RWPE1 (cell line): ENCODE measurements at regions not wholly inside any gene's neighbourhood (a gene's known extent, or its start where the extent isn't known, plus 50 kb on each side); places are given as distances from the start of the nearest gene placed in this dataset.

Experiments
- CTCF ChIA-PET: fragments of 350-600 bp; sonication (Branson Sonifier 250); formaldehyde crosslinking; extraction: SDS; loops from one replicate; lab custom pipeline; 2021; lab: Yijun Ruan, JAX
- POLR2A ChIA-PET: fragments of 400-600 bp; formaldehyde crosslinking; extraction: SDS; loops from one replicate; lab custom pipeline; 2020; ENCODE audit warnings: antibody characterized with exemption; ENCODE audit not compliant: low non-redundant PET; lab: Yijun Ruan, JAX
- DNase-seq: peaks from one replicate; pipeline ENCODE4 v3.0.0; 2012; ENCODE audit warnings: low spot score
- H3K27ac ChIP-seq: fragments of 450-650 bp; 2 replicates; pipeline ENCODE4 v1.5.1; 2017
- TF ChIP-seq, protein P1 (sequence below): fragments of 450-650 bp; conservative IDR thresholded peaks from 2 replicates; pipeline ENCODE4 v1.5.1; 2017; ENCODE audit warnings: low read depth, mild to moderate bottlenecking

DNA sequence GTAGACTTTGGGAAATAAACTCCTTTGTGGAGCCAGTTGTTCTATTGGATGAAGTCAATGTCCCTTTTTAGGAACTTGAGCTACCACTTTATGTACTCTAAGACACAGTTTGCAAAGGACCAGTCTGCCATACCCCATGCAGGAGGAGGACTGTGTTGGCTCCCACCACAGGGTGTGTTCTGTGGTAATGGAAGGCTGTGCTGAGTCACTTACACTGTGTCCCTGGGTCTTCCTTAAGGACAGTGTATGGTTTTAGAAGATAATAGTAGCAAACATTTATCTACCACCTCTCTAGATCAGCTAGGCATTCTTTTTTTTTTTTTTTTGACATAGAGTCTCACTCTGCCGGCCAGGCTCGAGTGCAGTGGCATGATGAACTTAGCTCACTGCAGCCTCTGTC is 184.0 kb upstream of the PGRMC2 start:
- ChIA-PET CTCF (interaction anchor here (0.5 to 0.7 kb wide), 3 partner anchors 70 to 394 kb away, joined by 3 read pairs; no protein-coding TSS in a partner anchor), POLR2A (interaction anchor here (0.5 kb wide), 1 partner anchor 143 kb away, joined by 3 read pairs; no protein-coding TSS in a partner anchor)
- TF ChIP-seq, protein P1, sequence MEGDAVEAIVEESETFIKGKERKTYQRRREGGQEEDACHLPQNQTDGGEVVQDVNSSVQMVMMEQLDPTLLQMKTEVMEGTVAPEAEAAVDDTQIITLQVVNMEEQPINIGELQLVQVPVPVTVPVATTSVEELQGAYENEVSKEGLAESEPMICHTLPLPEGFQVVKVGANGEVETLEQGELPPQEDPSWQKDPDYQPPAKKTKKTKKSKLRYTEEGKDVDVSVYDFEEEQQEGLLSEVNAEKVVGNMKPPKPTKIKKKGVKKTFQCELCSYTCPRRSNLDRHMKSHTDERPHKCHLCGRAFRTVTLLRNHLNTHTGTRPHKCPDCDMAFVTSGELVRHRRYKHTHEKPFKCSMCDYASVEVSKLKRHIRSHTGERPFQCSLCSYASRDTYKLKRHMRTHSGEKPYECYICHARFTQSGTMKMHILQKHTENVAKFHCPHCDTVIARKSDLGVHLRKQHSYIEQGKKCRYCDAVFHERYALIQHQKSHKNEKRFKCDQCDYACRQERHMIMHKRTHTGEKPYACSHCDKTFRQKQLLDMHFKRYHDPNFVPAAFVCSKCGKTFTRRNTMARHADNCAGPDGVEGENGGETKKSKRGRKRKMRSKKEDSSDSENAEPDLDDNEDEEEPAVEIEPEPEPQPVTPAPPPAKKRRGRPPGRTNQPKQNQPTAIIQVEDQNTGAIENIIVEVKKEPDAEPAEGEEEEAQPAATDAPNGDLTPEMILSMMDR = no peak
- no peak overlapping the region for H3K27ac ChIP-seq
- no peak for DNase-seq

DNA sequence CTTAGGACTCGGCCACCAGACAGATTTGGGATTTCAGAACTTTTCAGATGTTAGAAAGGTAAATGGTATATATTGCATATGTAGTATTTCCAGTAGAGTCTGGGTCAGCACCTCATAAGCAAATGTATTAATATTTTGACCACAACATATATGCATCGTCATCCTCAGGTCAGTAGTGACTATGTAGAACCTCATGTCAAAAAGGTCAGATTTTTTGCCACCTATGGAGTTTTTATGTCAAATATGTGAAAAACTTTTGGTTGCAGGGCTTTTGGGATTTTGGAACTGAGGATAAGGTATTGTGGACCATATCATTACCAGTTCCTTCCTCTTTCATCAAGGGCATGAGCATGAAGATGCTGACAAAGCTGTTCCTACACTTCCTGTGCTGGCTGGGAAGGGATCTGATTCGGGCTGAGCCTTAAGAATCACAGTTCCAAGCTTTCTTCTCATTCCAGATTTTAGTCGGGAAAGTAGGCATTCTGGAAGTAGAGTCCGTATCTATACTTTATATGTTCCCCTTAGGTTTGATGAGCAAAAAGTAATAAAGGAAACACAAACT is 183.0 kb upstream of the PGRMC2 start:
- DNase-seq = no peak
- TF ChIP-seq, protein P1 = no peak
- POLR2A ChIA-PET = no interaction called here
- CTCF ChIA-PET = interaction anchor here (1.2 kb wide), 1 partner anchor 13 kb away, joined by 3 read pairs; no protein-coding TSS in a partner anchor
- no peak overlapping the region for H3K27ac ChIP-seq

GRCh38 chr4:128468123-128468989 is 180.7 kb upstream of the PGRMC2 start:
- ChIA-PET CTCF (no interaction called here), POLR2A (no interaction called here)
- DNase-seq = peak; percentile 32
- TF ChIP-seq, protein P1 = no peak
- H3K27ac ChIP-seq = no peak overlapping the region

DNA sequence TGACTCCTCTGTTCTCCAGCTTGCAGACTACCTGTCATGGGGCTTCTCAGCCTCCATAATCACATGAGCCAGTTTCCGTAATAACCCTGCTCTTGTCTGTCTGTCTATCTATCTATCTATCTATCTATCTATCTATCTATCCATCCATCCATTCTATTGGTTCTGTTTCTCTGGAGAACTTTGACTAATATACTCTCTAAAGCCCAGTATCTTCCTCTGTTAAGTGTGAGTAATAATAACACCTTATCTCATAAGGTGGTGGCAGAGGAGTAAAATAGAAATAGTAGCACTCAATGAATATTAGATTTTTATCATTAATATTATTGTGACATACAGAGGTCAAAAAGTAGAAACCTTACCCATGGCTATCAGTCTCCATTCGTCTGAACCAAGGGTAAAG is 177.9 kb upstream of the PGRMC2 start:
- H3K27ac ChIP-seq = no peak overlapping the region
- no peak for DNase-seq
- ChIA-PET CTCF (no interaction called here), POLR2A (no interaction called here)
- TF ChIP-seq, protein P1 = no peak

GRCh38 chr4:128463006-128463405 is 175.4 kb upstream of the PGRMC2 start:
- no peak for DNase-seq
- TF ChIP-seq, protein P1 = no peak
- ChIA-PET CTCF (interaction anchor here (1.3 kb wide), 1 partner anchor 8 kb away, joined by 5 read pairs; no protein-coding TSS in a partner anchor), POLR2A (no interaction called here)
- H3K27ac ChIP-seq = no peak overlapping the region

DNA sequence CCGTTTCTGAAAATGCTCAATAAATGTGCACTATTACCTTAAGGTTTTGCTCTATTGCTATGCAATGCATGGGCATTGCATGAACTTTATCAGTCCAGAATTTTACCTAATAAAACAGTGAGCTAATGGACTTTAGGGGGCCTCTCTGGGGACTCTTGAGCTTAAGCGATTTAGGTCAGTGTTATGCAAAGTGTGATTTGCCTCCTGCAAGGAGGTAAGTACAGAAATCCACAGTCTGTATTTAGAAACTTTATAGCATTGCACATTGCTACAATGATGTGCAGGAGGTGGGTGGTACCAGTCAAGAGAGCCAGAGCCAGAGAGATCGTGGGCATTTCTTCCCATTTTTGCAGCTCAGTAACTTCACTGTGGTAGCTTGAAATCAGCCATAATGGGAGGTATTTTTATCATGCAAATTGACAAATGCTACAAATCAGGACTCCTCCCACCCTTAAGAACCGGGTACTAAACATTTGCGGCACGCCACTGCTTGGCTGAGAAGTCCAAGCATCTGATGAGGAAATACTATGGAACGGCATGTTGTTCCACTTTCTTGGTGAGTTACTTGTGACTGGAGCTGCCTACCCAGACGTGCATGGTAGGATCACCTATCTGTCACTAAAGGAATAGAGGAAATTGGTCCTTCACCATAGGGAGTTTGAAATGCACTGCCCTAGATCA is 174.6 kb upstream of the PGRMC2 start:
- ChIA-PET CTCF (interaction anchor here (0.6 to 1.3 kb wide), 3 partner anchors 8 to 97 kb away, joined by 4 to 5 read pairs (median 5); no protein-coding TSS in a partner anchor), POLR2A (no interaction called here)
- no peak overlapping the region for H3K27ac ChIP-seq
- no peak for DNase-seq
- TF ChIP-seq, protein P1 = no peak
